ENCODE measurements at regions not wholly inside any gene's neighbourhood (a gene's known extent, or its start where the extent isn't known, plus 50 kb on each side); places are given as distances from the start of the nearest gene placed in this dataset.

GRCh38 chr4:26264109-26264508, 56.7 kb upstream of the RBPJ start:
- no peak for ATAC-seq
- TF ChIP-seq RARB (CRISPR knock-in tag; IDR thresholded peaks at IDR 0.05) (no peak), TSHZ2 (CRISPR knock-in tag; IDR thresholded peaks at IDR 0.05) (no peak), ZC3H10 (CRISPR knock-in tag; IDR thresholded peaks at IDR 0.05) (no peak), ARNTL (CRISPR knock-in tag; IDR thresholded peaks at IDR 0.05; ENCODE audit: borderline replicate concordance, low read depth) (no peak), ZNF8 (CRISPR knock-in tag; IDR thresholded peaks at IDR 0.05) (no peak), ESRRG (CRISPR knock-in tag; IDR thresholded peaks at IDR 0.05) (no peak), CREB5 (CRISPR knock-in tag; IDR thresholded peaks at IDR 0.05; ENCODE audit: low read depth) (no peak), SNAI2 (CRISPR knock-in tag; IDR thresholded peaks at IDR 0.05) (no peak), ZNF565 (CRISPR knock-in tag; conservative IDR thresholded peaks at IDR 0.05; ENCODE audit: low read depth) (no peak), PPARA (CRISPR knock-in tag; IDR thresholded peaks at IDR 0.05; ENCODE audit: borderline replicate concordance) (no peak), OSR1 (CRISPR knock-in tag; IDR thresholded peaks at IDR 0.05) (no peak), TOX (CRISPR knock-in tag; IDR thresholded peaks at IDR 0.05; ENCODE audit: borderline replicate concordance) (no peak), CSDC2 (CRISPR knock-in tag; IDR thresholded peaks at IDR 0.05) (no peak), ZNF70 (CRISPR knock-in tag; IDR thresholded peaks at IDR 0.05) (no peak), GLIS3 (CRISPR knock-in tag; IDR thresholded peaks at IDR 0.05) (no peak), ZFP30 (CRISPR knock-in tag; IDR thresholded peaks at IDR 0.05) (no peak)
- TF ChIP-seq, protein P1, sequence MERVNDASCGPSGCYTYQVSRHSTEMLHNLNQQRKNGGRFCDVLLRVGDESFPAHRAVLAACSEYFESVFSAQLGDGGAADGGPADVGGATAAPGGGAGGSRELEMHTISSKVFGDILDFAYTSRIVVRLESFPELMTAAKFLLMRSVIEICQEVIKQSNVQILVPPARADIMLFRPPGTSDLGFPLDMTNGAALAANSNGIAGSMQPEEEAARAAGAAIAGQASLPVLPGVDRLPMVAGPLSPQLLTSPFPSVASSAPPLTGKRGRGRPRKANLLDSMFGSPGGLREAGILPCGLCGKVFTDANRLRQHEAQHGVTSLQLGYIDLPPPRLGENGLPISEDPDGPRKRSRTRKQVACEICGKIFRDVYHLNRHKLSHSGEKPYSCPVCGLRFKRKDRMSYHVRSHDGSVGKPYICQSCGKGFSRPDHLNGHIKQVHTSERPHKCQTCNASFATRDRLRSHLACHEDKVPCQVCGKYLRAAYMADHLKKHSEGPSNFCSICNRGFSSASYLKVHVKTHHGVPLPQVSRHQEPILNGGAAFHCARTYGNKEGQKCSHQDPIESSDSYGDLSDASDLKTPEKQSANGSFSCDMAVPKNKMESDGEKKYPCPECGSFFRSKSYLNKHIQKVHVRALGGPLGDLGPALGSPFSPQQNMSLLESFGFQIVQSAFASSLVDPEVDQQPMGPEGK (CRISPR knock-in tag; IDR thresholded peaks at IDR 0.05; ENCODE audit: borderline replicate concordance) = no peak
- TF ChIP-seq, protein P2, sequence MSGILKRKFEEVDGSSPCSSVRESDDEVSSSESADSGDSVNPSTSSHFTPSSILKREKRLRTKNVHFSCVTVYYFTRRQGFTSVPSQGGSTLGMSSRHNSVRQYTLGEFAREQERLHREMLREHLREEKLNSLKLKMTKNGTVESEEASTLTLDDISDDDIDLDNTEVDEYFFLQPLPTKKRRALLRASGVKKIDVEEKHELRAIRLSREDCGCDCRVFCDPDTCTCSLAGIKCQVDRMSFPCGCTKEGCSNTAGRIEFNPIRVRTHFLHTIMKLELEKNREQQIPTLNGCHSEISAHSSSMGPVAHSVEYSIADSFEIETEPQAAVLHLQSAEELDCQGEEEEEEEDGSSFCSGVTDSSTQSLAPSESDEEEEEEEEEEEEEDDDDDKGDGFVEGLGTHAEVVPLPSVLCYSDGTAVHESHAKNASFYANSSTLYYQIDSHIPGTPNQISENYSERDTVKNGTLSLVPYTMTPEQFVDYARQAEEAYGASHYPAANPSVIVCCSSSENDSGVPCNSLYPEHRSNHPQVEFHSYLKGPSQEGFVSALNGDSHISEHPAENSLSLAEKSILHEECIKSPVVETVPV (CRISPR knock-in tag; IDR thresholded peaks at IDR 0.05) = no peak

DNA sequence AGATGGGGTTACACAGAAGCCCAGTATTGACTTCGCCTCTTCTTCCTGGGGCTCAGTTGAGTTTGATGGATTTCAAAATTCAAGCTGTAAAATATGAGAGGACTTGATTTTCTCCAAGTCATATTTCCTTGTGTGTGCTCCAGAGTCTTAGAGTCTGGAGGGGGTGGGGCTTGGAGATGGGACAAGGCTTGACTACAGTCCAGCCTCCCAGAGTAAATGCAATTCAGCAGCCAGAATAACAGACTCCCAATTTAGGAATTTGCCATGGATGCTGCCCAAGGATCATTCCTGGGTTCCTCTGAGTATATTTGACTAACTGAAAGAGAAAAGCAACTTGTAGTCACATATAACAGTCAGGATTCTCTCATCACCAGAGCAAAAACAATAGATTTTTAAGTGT, 53.7 kb upstream of the RBPJ start:
- no peak for ATAC-seq
- TF ChIP-seq TSHZ2 (CRISPR knock-in tag; IDR thresholded peaks at IDR 0.05) (no peak), ZNF565 (CRISPR knock-in tag; conservative IDR thresholded peaks at IDR 0.05; ENCODE audit: low read depth) (no peak), TOX (CRISPR knock-in tag; IDR thresholded peaks at IDR 0.05; ENCODE audit: borderline replicate concordance) (no peak), SNAI2 (CRISPR knock-in tag; IDR thresholded peaks at IDR 0.05) (no peak), ZC3H10 (CRISPR knock-in tag; IDR thresholded peaks at IDR 0.05) (no peak), GLIS3 (CRISPR knock-in tag; IDR thresholded peaks at IDR 0.05) (no peak), ZNF70 (CRISPR knock-in tag; IDR thresholded peaks at IDR 0.05) (no peak), TCF4 (CRISPR knock-in tag; IDR thresholded peaks at IDR 0.05; ENCODE audit: borderline replicate concordance) (no peak), RARB (CRISPR knock-in tag; IDR thresholded peaks at IDR 0.05) (no peak), ZNF8 (CRISPR knock-in tag; IDR thresholded peaks at IDR 0.05) (no peak), ESRRG (CRISPR knock-in tag; IDR thresholded peaks at IDR 0.05) (no peak), CSDC2 (CRISPR knock-in tag; IDR thresholded peaks at IDR 0.05) (no peak), BACH2 (CRISPR knock-in tag; IDR thresholded peaks at IDR 0.05; ENCODE audit: borderline replicate concordance) (no peak), ISL1 (CRISPR knock-in tag; IDR thresholded peaks at IDR 0.05) (no peak), OSR1 (CRISPR knock-in tag; IDR thresholded peaks at IDR 0.05) (no peak), POU6F1 (CRISPR knock-in tag; IDR thresholded peaks at IDR 0.05; ENCODE audit: borderline replicate concordance, low read depth) (no peak)
- TF ChIP-seq, protein P2 (CRISPR knock-in tag; IDR thresholded peaks at IDR 0.05) = no peak
- TF ChIP-seq, protein P1 (CRISPR knock-in tag; IDR thresholded peaks at IDR 0.05; ENCODE audit: borderline replicate concordance) = no peak
